DMS53 (cell line): ENCODE measurements at regions not wholly inside any gene's neighbourhood (a gene's known extent, or its start where the extent isn't known, plus 50 kb on each side); places are given as distances from the start of the nearest gene placed in this dataset.
"Not testable (repeated sequence)": the region's sequence is repeated elsewhere in the genome, so short reads cannot be mapped to it uniquely, and the experiment has no call there.

ENCODE experiments used
- DNase-seq: peaks from one replicate; lab custom pipeline; 2025; lab: John Stamatoyannopoulos, UW

- DNase-seq = no peak
These were observed 840.8 kb downstream of the TBC1D32 start for GRCh38 chr6:120493505-120493904.

DNA sequence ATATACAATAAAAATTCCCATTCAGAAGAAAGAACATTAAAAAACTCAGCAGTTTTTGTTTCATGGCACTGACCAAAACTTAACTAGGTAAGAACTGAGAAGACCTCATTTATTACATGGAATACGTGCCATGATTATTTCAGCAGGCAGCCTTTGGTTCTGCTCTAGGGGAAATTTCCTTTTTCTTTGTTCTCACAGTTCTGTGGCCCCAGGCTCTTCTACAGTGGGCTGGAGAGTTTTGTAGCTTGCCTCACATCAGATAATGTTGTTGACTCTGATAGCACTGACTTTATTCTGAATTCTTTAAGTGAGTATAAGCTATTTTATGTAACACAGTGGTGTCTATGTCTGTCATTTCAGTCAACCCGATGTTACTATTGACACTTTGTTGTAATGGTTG, 844.3 kb downstream of the TBC1D32 start:
- no peak for DNase-seq

DNA sequence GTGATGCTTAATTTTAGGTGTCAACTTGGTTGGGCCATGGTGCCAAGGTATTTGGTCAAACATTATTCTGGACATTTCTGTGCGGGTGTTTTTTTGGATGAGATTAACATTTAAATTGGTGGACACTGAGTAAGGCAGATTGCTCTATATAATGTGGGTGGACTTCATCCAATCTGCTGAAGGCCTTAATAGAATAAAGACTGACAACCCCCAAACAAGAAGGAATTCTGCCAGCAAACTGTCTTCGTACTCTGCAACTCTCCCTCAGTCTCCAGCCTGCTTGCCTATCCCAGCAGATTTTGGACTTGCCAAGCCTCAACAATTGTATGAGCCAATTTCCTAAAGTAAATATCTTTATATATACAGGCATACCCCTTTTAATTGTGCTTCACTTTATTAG, 850.1 kb downstream of the TBC1D32 start:
- no peak for DNase-seq

DNA sequence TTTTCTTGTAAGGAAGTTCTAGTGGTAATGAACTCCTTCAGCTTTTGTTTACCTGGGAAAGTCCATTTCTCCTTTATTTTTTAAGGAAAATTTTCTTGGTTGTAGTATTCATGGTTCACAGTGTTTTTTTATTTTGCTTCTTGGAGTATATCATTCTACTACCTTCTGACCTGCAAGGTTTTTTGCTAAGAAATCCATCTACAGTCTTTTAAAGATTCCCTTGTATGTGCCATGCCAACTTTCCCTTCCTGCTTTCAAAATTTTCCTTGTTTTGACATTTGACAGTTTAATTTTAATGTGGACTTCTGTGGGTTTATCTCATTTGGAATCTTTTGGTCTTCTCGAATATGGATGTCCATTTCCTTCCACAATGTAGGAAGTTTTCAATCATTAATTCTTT, 855.6 kb downstream of the TBC1D32 start:
- DNase-seq = no peak

DNA sequence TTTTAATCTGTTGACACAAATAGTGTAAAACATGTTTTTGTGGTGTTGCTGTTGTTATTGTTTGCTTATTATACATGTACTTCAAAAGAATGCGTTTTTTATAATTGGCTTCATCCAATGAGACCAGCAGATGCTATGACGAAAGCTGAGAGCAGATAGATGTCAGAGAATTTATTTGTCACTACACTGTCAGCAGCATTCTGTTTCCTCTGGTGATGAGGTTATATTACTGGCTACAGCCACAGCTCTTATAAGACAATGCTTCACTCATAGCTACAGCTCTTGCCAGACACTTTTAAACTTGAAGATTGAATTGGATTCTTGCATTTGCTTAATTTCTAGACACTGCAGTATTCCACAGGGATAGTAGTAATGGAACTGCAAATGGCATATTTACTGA, 860.5 kb downstream of the TBC1D32 start:
- DNase-seq = no peak

DNA sequence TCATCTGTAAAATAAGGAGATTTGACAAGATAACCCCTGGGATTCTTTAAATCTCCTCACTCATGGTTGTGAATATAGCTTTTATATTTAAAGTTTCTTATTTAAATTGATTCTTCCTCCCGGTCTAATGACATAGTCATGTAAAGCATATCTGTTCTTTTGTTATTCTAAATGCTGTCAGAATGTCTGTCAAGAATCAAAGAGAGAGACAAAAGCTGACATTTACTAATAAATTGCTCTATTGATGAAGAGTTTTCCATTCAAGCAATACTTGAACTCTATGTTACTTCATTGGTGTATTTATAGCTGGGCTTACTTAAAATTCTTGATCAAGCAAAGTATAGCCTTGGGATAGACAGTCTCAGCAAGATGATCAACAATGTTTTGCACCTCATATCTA, 865.8 kb downstream of the TBC1D32 start:
- DNase-seq = no peak

DNA sequence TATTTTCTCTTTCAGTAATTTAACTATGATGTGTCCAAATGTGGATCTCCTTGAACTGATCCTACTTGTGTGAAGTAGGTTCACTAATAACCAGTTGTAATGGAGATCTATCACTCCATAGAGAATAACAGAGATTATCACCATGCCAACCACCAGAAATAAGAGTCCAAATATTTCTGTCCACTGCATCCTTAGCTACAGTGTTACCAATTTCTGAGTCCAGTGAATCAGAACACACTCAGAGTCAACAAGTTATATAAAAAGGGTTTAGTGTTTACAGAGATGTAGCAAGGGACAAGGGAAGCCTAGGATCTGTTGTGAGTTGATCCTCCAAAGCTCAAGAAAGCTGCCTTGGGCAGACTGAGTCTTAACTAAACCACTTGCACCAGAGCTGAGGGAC, 882.8 kb downstream of the TBC1D32 start:
- peak; percentile 11 for DNase-seq

DNA sequence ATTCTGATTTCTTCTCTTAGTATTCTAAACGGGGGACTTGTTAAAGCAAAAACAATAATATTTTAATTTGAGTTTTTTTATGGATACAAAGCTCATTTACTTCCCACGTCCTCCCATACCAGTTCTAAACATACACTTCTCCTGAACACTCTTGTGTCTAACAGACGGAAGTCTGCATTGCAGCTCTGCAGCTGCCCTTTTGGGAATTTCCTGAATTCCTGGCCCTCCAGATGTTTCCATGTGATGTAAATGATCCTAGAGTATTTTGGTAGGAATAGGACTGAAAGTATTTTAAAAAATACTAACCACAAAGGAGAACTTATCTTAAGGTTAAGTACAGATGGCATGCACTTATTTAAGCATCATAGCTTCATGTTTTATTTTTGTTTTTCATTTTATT, 886.7 kb downstream of the TBC1D32 start:
- no peak for DNase-seq

DNA sequence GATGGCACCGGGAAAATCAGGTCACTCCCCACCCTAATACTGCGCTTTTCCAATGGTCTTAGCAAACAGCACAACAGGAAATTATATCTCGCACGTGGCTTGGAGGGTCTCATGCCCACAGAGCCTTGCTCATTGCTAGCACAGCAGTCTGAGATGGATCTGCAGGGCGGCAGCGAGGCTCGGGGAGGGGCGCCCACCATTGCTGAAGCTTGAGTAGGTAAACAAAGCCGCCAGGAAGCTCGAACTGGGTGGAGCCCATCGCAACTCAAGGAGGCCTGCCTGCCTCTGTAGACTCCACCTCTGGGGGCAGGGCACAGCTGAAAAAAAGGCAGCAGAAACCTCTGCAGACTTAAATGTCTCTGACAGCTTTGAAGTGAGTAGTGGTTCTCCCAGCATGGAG, 901.4 kb downstream of the TBC1D32 start:
- not testable (repeated sequence) for DNase-seq

GRCh38 chr6:120431841-120432240, 902.4 kb downstream of the TBC1D32 start:
- no peak for DNase-seq

DNA sequence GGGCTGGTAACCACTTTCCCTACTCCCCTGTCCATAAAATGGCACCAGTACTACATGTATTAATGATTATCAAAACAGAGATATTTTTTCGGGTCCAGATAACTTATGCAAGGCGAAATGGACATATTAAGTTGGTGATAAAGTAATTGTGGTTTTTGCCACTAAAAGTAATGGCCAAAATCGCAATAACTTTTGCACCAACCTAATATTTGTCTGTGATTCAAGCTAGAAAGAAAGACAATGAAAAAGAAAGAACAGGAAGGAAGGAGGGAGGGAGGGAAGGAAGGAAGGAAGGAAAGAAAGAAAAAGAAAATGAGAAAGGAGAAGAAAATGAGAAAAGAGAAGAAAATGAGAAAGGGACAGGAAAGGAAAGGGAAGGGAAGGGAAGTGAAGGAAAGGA, 922.9 kb downstream of the TBC1D32 start:
- DNase-seq = no peak

GRCh38 chr6:120410586-120410985, 923.7 kb downstream of the TBC1D32 start:
- peak; percentile 67 for DNase-seq

- DNase-seq = no peak
These were observed 926.6 kb downstream of the TBC1D32 start for GRCh38 chr6:120407696-120408095.

DNA sequence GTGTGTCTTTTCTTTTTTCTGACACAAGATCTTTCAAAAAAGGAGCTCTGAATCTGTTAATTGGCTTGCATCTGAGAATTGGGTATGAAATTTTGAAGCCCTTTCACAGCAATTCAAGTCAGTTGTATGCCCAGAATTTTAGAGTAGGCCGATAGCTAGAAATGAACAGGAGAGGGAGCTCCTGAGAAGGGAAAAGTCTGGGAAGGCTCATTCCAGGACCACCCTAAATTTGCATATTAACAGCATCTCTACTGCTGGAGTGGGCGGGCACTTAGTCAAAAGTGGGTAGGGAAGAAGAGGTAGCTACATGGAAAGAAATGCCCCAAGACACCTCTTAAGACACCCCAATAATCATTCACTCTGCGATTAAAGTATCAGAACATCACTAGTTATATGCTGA, 928.3 kb downstream of the TBC1D32 start:
- peak; percentile 1 for DNase-seq

DNA sequence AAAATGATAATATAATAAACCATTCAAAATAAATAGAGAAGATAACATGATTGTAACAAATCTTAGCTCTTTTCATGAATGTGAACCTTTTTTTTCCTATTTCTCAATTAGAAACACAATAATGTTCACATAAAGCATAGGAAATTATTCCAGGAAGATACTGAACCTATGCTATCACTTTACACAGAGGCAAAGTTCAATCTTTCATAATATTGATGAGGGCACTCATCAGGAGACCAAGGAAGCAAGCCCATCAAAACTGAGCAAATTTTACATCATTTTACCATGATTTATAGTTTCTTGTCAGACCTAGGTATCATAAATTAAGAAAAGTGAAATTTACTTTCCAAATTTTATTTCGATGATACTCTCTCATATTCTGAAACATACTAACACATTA, 938.5 kb downstream of the TBC1D32 start:
- DNase-seq = no peak

GRCh38 chr6:120395330-120395729, 939.0 kb downstream of the TBC1D32 start:
- DNase-seq = no peak

DNA sequence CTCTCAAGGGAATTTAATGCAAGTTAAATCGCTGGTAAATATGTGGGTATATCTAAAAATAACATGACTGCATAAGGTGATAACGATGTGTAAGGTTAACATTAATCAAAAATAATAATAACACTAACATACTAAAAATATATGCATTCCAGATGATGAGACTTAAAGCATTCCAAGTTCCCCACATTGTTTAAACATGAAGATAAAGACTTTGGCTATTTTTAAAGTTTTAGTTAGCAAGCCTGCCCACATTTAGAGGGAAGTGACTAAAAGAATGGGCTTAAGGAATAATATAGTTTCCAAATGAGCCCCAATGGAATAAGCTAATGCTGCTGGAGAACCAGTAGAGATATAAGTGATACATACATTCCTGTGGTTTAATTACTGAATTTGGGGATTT, 941.3 kb downstream of the TBC1D32 start:
- no peak for DNase-seq

DNA sequence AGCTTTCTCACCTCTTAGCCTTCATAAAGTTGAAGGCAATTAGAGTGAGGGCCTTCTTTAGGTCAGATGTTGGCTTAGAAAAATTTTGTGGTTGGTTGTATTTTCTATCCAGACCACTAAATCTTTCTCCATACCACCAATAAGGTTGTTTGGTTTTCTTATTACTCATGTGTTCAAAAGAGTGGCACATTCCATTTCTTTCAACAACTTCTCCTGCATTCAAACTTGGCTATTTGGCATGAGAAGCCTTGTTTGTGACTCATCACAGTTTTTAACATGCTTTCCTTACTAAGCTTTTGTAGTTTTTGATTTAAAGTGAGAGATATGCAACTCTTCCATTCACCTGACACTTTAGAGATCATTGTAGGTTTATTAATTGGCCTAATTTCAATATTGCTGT, 949.6 kb downstream of the TBC1D32 start:
- DNase-seq = no peak

DNA sequence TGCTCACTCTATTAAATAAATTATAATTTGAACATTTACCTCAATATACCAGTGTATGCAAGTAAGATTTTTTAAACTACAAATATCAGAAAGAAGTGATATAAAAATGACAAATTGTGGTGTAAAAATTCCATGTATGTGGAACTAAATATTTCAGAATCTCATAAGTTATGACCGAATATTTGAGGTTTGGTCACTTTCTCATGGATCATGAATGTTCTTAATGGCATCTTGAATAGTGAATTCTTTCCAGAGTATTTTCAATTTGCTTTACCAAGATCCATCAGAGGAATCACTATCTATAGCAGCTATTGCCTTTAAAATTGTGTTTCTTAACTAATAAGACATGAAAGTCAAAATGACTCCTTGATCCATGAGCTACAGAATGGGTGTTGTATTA, 950.6 kb downstream of the TBC1D32 start:
- DNase-seq = no peak

GRCh38 chr6:120378582-120379220, 955.6 kb downstream of the TBC1D32 start:
- peak; percentile 75 for DNase-seq

- no peak for DNase-seq
These were observed 961.1 kb downstream of the TBC1D32 start for GRCh38 chr6:120373185-120373584.

- no peak for DNase-seq
These were observed 970.9 kb downstream of the TBC1D32 start for GRCh38 chr6:120363429-120363828.

GRCh38 chr6:120358535-120358934, 975.7 kb downstream of the TBC1D32 start:
- peak; percentile 2 for DNase-seq

DNA sequence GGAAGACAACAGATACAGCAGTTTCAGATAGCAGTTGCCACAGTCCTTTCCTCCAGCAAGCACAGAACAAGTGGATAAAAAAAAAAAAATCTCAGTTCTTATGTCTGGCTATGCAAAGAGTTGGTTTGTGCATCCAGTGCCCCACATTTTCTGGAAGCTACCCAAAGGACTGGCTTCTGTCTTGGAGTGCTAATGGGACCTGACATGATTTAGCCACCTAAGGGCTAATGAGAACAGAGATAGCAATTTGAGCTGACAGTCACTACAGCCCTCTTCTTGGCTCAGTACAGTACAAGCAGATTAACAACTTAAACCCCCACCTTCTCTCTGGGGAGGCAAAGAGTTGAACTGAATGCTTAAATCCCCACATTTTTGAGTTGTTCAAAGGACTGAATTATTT, 976.8 kb downstream of the TBC1D32 start:
- DNase-seq = no peak

DNA sequence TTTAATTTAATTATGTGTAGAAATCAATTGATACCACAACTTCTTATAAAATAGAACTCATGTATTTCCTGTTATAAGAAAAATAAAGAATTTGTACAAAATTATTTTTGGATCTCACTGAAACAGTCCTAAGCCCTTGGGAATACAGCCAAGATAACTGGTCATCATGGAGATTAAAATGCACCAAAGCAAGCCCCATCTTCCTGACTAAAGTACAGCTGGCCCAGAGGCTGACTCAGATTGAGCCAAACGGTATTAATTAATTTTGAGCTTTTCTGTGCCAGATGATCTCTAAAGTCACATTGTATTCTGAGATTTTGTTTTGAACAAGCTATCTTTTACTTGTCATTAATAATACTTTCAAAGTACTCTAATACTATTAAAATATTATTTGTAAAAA, 978.5 kb downstream of the TBC1D32 start:
- DNase-seq = no peak
